Panc1 (cell line): ENCODE measurements at regions not wholly inside any gene's neighbourhood (a gene's known extent, or its start where the extent isn't known, plus 50 kb on each side); places are given as distances from the start of the nearest gene placed in this dataset.

Experiments used
- POLR2AphosphoS5 ChIP-seq: IDR thresholded peaks from 2 replicates; pipeline ENCODE4 v1.6.1; 2012; ENCODE audit warnings: mild to moderate bottlenecking, low read depth, low read length, moderate library complexity
- SIN3A ChIP-seq: IDR thresholded peaks from 2 replicates; pipeline ENCODE4 v1.6.1; 2012; ENCODE audit warnings: low read depth, mild to moderate bottlenecking, low read length, moderate library complexity, borderline replicate concordance; ENCODE audit not compliant: insufficient read depth
- TCF7L2 ChIP-seq: IDR thresholded peaks from 2 replicates; pipeline ENCODE4 v1.6.1; 2011; ENCODE audit warnings: mild to moderate bottlenecking, low read depth, low read length, inconsistent platforms
- TF ChIP-seq, protein P1 (sequence below), 2 experiments: IDR thresholded peaks; 2 replicates each; pipeline ENCODE4 v1.6.1; 2011 to 2012; ENCODE audit warnings: low read depth in 2 of 2, control low read depth in 1 of 2, low read length in 1 of 2, mild to moderate bottlenecking in 1 of 2, moderate library complexity in 1 of 2; ENCODE audit not compliant: insufficient read depth in 1 of 2
- TF ChIP-seq, protein P2 (sequence below): fragments of 450-650 bp; IDR thresholded peaks from 2 replicates; pipeline ENCODE4 v1.5.1; 2017; ENCODE audit warnings: mild to moderate bottlenecking

DNA sequence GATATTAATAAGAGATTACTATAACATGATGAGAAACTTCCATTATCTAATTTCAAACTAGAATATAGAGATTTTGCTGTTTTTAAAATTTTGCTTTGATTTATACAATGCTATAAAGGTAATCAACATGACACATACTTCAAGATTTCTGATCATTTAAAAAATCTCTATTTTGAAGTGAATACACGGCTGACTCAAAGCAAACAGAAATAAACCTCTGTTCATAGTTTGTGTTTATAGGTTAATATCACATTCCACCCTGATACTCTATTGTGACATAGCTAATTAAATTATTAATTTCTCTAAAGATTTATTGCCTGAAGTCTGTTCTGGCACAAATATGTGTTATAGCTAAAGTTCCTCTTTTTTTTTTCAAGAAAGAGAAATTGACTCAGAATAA, 349.2 kb downstream of the TLL1 start:
- TF ChIP-seq, protein P1, sequence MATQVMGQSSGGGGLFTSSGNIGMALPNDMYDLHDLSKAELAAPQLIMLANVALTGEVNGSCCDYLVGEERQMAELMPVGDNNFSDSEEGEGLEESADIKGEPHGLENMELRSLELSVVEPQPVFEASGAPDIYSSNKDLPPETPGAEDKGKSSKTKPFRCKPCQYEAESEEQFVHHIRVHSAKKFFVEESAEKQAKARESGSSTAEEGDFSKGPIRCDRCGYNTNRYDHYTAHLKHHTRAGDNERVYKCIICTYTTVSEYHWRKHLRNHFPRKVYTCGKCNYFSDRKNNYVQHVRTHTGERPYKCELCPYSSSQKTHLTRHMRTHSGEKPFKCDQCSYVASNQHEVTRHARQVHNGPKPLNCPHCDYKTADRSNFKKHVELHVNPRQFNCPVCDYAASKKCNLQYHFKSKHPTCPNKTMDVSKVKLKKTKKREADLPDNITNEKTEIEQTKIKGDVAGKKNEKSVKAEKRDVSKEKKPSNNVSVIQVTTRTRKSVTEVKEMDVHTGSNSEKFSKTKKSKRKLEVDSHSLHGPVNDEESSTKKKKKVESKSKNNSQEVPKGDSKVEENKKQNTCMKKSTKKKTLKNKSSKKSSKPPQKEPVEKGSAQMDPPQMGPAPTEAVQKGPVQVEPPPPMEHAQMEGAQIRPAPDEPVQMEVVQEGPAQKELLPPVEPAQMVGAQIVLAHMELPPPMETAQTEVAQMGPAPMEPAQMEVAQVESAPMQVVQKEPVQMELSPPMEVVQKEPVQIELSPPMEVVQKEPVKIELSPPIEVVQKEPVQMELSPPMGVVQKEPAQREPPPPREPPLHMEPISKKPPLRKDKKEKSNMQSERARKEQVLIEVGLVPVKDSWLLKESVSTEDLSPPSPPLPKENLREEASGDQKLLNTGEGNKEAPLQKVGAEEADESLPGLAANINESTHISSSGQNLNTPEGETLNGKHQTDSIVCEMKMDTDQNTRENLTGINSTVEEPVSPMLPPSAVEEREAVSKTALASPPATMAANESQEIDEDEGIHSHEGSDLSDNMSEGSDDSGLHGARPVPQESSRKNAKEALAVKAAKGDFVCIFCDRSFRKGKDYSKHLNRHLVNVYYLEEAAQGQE (IDR thresholded peaks at IDR 0.05; ENCODE audit: insufficient read depth in 1 of 2, low read depth in 2 of 2, low read length in 1 of 2) = no peak
- TF ChIP-seq TCF7L2 (no peak), POLR2AphosphoS5 (no peak), SIN3A (no peak)
- TF ChIP-seq, protein P2, sequence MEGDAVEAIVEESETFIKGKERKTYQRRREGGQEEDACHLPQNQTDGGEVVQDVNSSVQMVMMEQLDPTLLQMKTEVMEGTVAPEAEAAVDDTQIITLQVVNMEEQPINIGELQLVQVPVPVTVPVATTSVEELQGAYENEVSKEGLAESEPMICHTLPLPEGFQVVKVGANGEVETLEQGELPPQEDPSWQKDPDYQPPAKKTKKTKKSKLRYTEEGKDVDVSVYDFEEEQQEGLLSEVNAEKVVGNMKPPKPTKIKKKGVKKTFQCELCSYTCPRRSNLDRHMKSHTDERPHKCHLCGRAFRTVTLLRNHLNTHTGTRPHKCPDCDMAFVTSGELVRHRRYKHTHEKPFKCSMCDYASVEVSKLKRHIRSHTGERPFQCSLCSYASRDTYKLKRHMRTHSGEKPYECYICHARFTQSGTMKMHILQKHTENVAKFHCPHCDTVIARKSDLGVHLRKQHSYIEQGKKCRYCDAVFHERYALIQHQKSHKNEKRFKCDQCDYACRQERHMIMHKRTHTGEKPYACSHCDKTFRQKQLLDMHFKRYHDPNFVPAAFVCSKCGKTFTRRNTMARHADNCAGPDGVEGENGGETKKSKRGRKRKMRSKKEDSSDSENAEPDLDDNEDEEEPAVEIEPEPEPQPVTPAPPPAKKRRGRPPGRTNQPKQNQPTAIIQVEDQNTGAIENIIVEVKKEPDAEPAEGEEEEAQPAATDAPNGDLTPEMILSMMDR = no peak
